Ishikawa (cell line): ENCODE measurements at regions not wholly inside any gene's neighbourhood (a gene's known extent, or its start where the extent isn't known, plus 50 kb on each side); places are given as distances from the start of the nearest gene placed in this dataset.

ENCODE experiments used
- CEBPB ChIP-seq: IDR thresholded peaks from 2 replicates; pipeline ENCODE4 v1.6.1; 2012
- EP300 ChIP-seq: IDR thresholded peaks from 2 replicates; pipeline ENCODE4 v1.6.1; 2012; ENCODE audit warnings: borderline replicate concordance
- MAX ChIP-seq: IDR thresholded peaks from 2 replicates; pipeline ENCODE4 v1.6.1; 2012
- RAD21 ChIP-seq: IDR thresholded peaks from 2 replicates; pipeline ENCODE4 v1.6.1; 2012; ENCODE audit warnings: low read depth
- TAF1 ChIP-seq: IDR thresholded peaks from 2 replicates; pipeline ENCODE4 v1.6.1; 2012; ENCODE audit warnings: low read depth, mild to moderate bottlenecking
- TEAD4 ChIP-seq: IDR thresholded peaks from 2 replicates; pipeline ENCODE4 v1.6.1; 2012
- USF1 ChIP-seq: IDR thresholded peaks from 2 replicates; pipeline ENCODE4 v1.6.1; 2012
- ZBTB7A ChIP-seq: IDR thresholded peaks from 2 replicates; pipeline ENCODE4 v1.6.1; 2012; ENCODE audit warnings: low read depth

GRCh38 chr4:141480950-141481349 is 155.4 kb upstream of the IL15 start:
- TF ChIP-seq CEBPB (no peak), MAX (no peak), ZBTB7A (no peak), EP300 (no peak), TAF1 (no peak), TEAD4 (no peak), RAD21 (no peak), USF1 (no peak)
